DMS153 (cell line): ENCODE measurements at regions not wholly inside any gene's neighbourhood (a gene's known extent, or its start where the extent isn't known, plus 50 kb on each side); places are given as distances from the start of the nearest gene placed in this dataset.
"Not testable (repeated sequence)": the region's sequence is repeated elsewhere in the genome, so short reads cannot be mapped to it uniquely, and the experiment has no call there.

Experiments
- DNase-seq: peaks from one replicate; lab custom pipeline; 2025; lab: John Stamatoyannopoulos, UW

DNA sequence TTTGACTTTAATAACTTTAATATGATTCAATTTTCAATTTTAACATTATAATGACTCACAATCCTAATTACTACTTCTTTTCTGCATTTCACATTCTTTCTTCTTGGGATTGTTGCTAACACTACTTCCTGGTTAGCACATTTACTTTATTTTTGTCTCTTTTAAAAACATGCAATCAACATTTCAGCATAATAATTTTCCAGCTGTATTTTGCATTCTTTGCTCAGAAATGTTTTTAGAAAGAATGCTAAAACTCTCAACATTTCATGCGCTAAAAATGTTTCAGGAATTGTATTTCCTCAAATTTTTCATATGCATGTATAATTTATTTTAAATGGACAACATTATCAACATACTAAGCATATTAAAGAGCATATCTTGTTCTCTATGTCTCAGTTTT lies 1302.1 kb upstream of the GJE1 start:
- DNase-seq, result no peak

- DNase-seq, result no peak
These were observed 1303.9 kb upstream of the GJE1 start for GRCh38 chr6:140828856-140829255.

DNA sequence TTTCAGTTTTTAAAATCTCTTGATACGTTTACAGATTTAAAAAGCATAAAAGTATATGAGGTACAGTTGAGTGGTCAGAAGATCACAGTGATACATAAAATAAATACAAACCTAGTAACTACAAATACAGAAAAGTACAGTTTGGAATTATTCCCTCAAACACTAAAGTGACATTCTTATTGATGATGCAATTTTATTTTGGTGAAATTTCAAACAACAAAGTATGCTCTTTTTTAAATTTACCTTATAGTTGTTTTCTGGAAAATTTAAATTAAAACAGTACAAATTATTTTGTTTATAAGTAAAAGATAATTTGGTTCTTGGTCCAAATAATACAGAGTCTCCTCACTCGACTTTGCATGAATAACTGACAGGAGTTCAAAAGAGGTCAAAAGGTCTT lies 1305.1 kb upstream of the GJE1 start:
- DNase-seq, result no peak

GRCh38 chr6:140825731-140826130 lies 1307.0 kb upstream of the GJE1 start:
- no peak for DNase-seq

- no peak for DNase-seq
These were observed 1308.1 kb upstream of the GJE1 start for GRCh38 chr6:140824595-140824994.

DNA sequence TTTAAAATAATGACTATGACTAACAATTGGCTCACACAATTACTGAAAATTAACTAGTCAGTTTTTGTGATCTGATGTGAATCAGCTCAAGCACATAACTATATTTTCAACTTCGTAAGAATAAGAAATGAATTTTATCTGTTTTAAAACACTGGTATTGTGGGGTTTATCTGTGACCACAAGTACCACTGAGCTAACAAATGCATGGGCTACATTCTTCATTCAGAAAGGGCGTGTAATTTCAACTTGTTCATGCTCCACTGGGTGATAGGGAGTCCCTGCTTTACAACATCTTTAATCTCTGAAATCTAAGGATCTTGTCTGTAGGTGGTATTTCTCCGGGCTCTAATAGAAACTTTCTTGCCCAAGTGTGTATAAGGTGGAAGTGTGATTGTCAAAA lies 1311.5 kb upstream of the GJE1 start:
- DNase-seq, result no peak

DNA sequence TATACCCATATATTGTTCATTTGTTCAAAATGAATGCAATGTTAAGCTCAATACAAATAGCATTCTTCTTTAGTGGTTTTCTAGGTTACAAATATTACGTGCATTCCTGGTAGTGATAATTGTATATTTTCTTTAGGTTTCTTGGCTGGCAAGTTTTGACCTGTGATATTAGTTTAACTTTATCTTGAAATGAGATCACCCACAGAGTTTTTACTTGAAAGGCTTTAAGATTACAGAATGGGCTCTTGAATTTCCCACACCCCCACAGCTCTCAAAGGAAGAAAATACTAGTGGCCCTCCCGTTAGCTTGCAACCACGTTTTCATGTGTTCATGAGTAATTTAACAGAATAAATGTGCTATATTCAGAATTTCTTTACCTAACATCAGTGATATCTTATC lies 1315.5 kb upstream of the GJE1 start:
- no peak for DNase-seq

GRCh38 chr6:140816681-140817080 lies 1316.0 kb upstream of the GJE1 start:
- no peak for DNase-seq

- no peak for DNase-seq
These were observed 1320.1 kb upstream of the GJE1 start for GRCh38 chr6:140812636-140813035.

DNA sequence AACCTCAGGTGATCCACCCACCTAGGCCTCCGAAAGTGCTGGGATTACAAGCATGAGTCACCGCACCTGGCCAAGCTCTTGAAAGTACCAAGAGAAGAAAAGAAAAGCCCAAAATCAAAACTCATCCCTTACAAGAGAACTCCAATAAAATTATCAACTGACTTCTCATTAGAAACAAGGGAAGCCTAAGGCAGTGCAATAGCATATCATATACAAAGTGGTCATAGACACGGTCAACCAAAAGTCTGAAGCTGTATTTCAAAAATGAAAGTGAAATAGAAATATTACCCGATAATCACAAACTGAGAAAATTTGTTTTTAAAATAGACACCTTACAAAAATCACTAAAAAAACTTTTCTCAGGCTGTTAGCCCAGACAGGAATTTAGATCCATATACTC lies 1321.1 kb upstream of the GJE1 start:
- no peak for DNase-seq

DNA sequence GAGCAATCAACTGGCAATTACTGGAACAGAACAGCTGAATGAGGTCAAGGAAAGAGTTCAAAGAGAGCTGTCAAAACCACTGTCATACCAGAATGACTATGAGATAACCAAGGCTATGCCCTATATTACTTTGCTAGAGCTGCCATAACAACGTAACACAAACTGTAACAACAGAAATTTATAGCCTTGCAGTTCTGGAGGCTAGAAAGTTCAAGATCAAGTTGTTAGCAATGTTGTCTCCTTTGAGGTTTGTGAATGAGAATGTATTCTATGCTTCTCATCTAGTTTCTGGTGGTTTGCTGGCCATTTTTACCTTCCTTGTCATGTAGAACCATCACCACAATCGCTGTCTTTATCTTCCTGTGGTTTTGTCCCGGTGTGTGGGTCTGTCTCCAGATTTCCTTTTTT lies 1323.0 kb upstream of the GJE1 start:
- DNase-seq, result no peak

DNA sequence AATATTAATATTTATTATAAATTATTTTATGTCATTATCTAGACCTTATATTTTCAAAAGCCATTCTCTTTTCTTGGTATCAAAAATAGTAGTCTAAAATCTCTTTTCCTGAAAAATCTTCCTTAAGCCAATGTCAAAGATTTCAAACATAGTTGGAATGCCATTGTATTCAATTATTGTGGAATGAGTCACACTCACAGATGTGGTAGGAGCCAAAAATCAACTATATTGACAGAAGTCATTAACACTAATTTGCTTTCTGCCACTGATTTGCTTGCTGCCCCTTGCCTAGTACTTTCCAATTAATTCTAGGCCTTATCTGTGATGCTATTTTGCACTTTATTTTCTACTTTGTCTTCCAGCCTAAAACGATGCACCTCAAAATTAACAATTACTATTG lies 1326.3 kb upstream of the GJE1 start:
- DNase-seq, result no peak

DNA sequence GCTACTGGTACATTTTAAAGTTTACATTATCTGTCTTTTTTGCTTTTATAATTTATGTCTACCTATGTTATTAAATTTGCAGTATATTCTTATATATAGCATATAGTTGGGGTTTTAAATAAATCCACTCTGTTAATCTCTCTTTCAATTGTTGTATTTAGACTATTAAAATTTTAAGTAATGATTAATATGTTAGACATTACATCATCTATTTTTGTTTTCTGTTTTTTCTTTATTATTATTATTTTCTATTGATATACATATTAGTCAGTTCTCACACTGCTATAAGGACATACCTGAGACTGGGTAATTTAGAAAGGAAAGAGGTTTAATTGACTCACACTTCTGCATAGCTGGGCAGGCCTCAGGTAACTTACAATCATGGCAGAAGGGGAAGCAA lies 1338.2 kb upstream of the GJE1 start:
- DNase-seq, result no peak

GRCh38 chr6:140790109-140790508 lies 1342.6 kb upstream of the GJE1 start:
- no peak for DNase-seq

GRCh38 chr6:140789466-140789865 lies 1343.3 kb upstream of the GJE1 start:
- DNase-seq, result no peak

DNA sequence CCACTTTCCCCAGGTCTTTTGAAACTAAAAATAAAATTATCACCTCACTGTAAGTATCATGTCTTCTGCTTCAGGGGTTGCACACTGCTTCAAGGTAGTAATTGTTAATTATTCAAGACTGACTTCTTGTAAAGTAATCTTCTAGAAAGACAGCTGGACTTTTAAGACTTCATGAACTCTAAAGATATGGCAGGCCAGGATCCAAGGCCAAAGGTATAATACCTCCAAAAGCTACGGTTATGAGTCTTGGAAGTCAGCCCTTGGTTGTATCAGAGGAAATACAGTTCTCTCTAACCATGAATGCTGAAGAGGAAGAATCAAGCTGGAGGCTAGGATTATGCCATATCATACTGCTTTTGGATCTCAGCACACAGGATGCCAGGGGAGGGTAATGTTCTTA lies 1346.8 kb upstream of the GJE1 start:
- DNase-seq, result no peak

DNA sequence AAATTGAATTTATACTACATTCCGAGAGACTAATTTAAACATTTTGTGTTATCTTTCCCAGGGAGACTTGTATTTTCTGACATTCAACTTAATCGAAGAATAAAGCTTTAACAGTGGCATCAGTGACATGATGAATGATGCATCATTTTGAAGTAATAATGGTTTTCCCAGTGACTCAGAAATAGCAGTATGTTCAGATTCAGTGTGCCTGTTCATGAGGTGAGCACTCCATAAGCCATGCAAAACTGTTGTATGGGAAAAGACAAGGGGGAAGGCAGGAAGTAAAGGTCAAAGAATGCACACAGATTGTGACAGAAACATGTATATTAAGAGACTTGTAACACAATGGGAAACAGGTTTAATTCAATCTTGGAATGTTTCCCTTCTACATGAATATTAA lies 1348.2 kb upstream of the GJE1 start:
- no peak for DNase-seq

- not testable (repeated sequence) for DNase-seq
These were observed 1349.2 kb upstream of the GJE1 start for GRCh38 chr6:140783504-140783903.

GRCh38 chr6:140782941-140783340 lies 1349.8 kb upstream of the GJE1 start:
- no peak for DNase-seq

DNA sequence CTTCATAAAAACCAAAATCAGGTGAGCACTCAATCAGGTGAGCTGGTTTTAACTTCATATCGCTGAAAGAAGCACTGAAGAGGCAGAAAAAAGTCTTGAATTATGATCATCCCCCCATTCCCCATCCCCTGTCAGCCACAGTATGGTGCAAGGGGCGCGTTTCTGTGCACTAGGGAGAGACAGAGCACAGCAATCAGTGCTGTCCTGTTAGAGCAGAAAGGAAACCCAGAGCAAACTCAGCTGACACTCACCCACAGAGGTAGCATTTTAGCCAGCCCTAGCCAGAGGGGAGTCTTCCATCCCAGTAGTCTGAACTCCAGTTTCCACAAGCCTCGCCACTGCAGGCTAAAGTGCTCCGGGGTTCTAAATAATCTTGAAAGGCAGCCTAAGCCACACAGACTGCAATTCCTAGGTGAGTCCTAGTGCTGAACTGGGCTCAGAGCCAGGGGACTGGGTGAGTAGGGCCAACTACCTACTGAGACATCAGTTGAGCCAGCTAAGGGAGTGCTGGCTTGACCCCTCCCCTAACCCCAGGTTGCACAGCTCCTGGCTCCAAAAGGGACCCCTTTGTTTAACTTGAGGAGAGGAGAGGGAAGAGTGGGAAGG lies 1352.6 kb upstream of the GJE1 start:
- DNase-seq, result no peak

DNA sequence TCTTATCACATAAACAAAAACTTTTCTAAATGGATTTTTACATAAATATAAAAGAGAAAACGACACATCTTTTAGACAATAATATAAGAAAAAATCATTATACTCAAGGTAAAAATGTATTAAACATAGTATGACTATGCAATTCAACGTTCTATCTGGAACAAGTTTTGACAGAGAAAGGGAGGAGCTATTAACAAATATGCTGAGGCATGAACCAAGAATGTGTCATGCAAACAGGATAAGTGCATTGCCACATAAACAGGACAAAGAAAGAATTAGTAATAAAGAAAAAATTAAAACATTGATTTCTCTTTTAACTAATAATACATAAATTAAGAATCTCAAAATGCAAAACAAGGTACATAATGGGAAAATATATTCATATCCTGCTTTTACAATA lies 1353.4 kb upstream of the GJE1 start:
- DNase-seq, result no peak

DNA sequence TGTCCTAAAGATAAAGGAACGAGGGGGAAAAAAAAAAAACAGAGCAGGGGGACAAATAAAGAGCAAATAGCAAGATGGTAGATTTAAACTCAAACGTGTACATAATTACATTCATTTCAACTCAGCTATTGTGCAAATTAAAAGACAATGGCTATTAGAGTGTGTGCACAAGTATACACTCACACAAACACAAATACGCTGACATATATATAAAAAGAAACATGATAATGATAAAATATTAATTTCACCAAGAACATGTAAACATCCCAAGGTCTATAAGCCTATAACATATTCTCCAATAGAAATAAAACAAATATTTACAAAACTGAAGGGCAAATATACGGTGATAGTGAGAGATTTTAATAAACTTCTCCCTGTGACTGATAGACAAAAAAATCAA lies 1354.9 kb upstream of the GJE1 start:
- no peak for DNase-seq

- DNase-seq, result no peak
These were observed 1357.7 kb upstream of the GJE1 start for GRCh38 chr6:140775061-140775460.

DNA sequence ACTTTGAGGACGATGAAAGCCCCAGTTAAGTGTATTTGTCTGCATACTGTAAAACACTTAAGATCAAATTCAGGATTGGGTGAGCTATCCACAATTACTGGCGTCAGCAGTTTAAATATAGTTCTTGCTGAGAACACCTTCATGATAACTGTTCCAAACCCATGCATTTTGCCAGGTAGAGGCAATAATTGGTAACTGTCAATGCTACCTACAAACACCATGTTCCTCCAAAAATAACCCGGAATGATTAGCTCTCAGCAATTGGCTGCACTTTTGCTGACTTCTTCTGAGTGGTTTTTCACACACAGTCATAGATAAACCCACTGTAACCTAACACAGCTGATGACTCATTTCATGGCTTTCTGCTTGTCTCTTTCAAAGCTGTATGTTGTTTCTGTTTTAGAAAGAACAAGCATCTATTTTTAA lies 1358.6 kb upstream of the GJE1 start:
- DNase-seq, result peak; percentile 63

DNA sequence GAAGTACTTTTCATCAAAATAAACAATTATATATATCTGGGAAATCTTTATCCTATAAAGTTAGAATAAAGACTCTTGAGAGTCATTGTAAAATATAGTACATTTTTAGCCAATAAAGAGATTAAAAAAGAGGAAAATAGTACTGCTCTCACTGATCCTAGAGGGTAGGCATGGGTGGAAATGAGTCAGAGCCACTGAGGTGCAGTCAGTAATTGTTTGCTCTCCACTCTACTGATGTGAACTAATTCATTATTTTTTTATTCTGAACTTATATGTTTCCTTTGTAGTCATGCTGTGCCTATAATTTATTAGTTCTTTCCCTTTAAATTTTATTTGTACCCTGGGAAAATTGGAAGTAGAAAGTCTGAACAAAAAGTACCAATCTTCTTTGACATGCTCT lies 1359.4 kb upstream of the GJE1 start:
- DNase-seq, result no peak
